Ishikawa (cell line): ENCODE measurements at regions not wholly inside any gene's neighbourhood (a gene's known extent, or its start where the extent isn't known, plus 50 kb on each side); places are given as distances from the start of the nearest gene placed in this dataset.

Source experiments
- CEBPB ChIP-seq: IDR thresholded peaks from 2 replicates; pipeline ENCODE4 v1.6.1; 2012
- CREB1 ChIP-seq: IDR thresholded peaks from 2 replicates; pipeline ENCODE4 v1.6.1; 2012; ENCODE audit warnings: low read depth
- EGR1 ChIP-seq: IDR thresholded peaks from 2 replicates; pipeline ENCODE4 v1.6.1; 2012
- EP300 ChIP-seq: IDR thresholded peaks from 2 replicates; pipeline ENCODE4 v1.6.1; 2012; ENCODE audit warnings: borderline replicate concordance
- FOXM1 ChIP-seq: IDR thresholded peaks from 2 replicates; pipeline ENCODE4 v1.6.1; 2012; ENCODE audit warnings: low read depth, borderline replicate concordance
- MAX ChIP-seq: IDR thresholded peaks from 2 replicates; pipeline ENCODE4 v1.6.1; 2012
- NFIC ChIP-seq: IDR thresholded peaks from 2 replicates; pipeline ENCODE4 v1.6.1; 2012
- RAD21 ChIP-seq: IDR thresholded peaks from 2 replicates; pipeline ENCODE4 v1.6.1; 2012; ENCODE audit warnings: low read depth
- TAF1 ChIP-seq: IDR thresholded peaks from 2 replicates; pipeline ENCODE4 v1.6.1; 2012; ENCODE audit warnings: low read depth, mild to moderate bottlenecking
- TCF12 ChIP-seq: IDR thresholded peaks from 2 replicates; pipeline ENCODE4 v1.6.1; 2012; ENCODE audit warnings: low read depth
- TEAD4 ChIP-seq: IDR thresholded peaks from 2 replicates; pipeline ENCODE4 v1.6.1; 2012
- YY1 ChIP-seq: IDR thresholded peaks from 2 replicates; pipeline ENCODE4 v1.6.1; 2012; ENCODE audit warnings: low read depth
- ZBTB7A ChIP-seq: IDR thresholded peaks from 2 replicates; pipeline ENCODE4 v1.6.1; 2012; ENCODE audit warnings: low read depth
- TF ChIP-seq, protein P1 (sequence below): IDR thresholded peaks from 2 replicates; pipeline ENCODE4 v1.6.1; 2012
- TF ChIP-seq, protein P2 (sequence below): IDR thresholded peaks from 2 replicates; pipeline ENCODE4 v1.6.1; 2012; ENCODE audit warnings: low read depth, mild to moderate bottlenecking

- TF ChIP-seq TEAD4, result no peak
- no peak for TF ChIP-seq ZBTB7A
- no peak for TF ChIP-seq RAD21
- TF ChIP-seq YY1, result no peak
- TF ChIP-seq EGR1, result no peak
- TF ChIP-seq TCF12, result no peak
- no peak for TF ChIP-seq CEBPB
- TF ChIP-seq EP300, result no peak
- TF ChIP-seq NFIC, result no peak
- TF ChIP-seq TAF1, result no peak
- TF ChIP-seq, protein P1, sequence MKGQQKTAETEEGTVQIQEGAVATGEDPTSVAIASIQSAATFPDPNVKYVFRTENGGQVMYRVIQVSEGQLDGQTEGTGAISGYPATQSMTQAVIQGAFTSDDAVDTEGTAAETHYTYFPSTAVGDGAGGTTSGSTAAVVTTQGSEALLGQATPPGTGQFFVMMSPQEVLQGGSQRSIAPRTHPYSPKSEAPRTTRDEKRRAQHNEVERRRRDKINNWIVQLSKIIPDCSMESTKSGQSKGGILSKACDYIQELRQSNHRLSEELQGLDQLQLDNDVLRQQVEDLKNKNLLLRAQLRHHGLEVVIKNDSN, result no peak
- no peak for TF ChIP-seq CREB1
- TF ChIP-seq, protein P2, sequence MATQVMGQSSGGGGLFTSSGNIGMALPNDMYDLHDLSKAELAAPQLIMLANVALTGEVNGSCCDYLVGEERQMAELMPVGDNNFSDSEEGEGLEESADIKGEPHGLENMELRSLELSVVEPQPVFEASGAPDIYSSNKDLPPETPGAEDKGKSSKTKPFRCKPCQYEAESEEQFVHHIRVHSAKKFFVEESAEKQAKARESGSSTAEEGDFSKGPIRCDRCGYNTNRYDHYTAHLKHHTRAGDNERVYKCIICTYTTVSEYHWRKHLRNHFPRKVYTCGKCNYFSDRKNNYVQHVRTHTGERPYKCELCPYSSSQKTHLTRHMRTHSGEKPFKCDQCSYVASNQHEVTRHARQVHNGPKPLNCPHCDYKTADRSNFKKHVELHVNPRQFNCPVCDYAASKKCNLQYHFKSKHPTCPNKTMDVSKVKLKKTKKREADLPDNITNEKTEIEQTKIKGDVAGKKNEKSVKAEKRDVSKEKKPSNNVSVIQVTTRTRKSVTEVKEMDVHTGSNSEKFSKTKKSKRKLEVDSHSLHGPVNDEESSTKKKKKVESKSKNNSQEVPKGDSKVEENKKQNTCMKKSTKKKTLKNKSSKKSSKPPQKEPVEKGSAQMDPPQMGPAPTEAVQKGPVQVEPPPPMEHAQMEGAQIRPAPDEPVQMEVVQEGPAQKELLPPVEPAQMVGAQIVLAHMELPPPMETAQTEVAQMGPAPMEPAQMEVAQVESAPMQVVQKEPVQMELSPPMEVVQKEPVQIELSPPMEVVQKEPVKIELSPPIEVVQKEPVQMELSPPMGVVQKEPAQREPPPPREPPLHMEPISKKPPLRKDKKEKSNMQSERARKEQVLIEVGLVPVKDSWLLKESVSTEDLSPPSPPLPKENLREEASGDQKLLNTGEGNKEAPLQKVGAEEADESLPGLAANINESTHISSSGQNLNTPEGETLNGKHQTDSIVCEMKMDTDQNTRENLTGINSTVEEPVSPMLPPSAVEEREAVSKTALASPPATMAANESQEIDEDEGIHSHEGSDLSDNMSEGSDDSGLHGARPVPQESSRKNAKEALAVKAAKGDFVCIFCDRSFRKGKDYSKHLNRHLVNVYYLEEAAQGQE, result no peak
- no peak for TF ChIP-seq MAX
- no peak for TF ChIP-seq FOXM1
These were observed 382.6 kb upstream of the THBS1 start for GRCh38 chr15:39198044-39199000.

GRCh38 chr15:39199076-39199475 lies 381.8 kb upstream of the THBS1 start:
- no peak for TF ChIP-seq FOXM1

DNA sequence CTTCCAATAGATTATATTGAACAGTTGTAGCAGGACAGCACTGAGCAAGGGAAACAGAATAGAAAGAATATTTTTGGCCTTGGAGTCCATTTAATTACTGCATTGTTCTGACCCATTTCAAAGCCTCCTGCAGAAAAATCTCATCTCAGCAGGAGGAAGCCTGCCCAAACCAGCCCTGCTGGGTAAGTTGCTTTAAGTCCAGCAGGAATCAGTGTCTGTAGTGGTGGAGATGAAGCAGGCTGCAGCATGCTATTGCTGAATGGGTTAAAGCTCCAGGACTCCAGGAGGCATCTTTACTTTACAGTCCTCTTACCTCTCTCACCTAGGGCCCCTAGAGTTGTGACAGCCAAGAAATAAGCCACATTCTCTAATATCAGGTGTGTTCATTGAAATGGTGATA lies 380.3 kb upstream of the THBS1 start:
- TF ChIP-seq FOXM1, result no peak
- no peak for TF ChIP-seq MAX
- TF ChIP-seq, protein P1, result no peak
- no peak for TF ChIP-seq CREB1
- no peak for TF ChIP-seq TAF1
- no peak for TF ChIP-seq CEBPB
- no peak for TF ChIP-seq ZBTB7A
- no peak for TF ChIP-seq EP300
- no peak for TF ChIP-seq RAD21
- TF ChIP-seq NFIC, result no peak
- no peak for TF ChIP-seq EGR1
- no peak for TF ChIP-seq YY1
- TF ChIP-seq, protein P2, result no peak
- TF ChIP-seq TEAD4, result no peak

DNA sequence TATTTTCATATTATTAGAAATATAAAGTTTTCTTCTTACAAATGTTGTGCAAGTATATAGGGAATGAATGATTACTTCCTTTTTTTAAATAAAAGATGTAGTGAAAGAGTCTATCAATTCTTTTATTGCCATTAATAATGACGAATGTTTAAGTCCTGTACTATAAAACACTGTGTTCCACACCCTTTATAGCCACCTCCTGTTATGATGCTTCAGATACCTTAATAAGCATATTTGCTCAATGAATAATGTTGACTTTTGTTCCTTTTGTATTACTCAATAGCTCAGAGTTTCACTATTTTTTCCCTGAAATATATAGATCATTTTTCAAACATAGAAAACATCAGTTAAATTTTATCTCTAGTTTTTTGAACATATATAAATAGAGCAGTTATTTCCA lies 378.2 kb upstream of the THBS1 start:
- TF ChIP-seq MAX, result no peak
- no peak for TF ChIP-seq EP300
- TF ChIP-seq CEBPB, result no peak
- TF ChIP-seq RAD21, result no peak
- no peak for TF ChIP-seq EGR1
- TF ChIP-seq TAF1, result no peak
- no peak for TF ChIP-seq FOXM1
- no peak for TF ChIP-seq YY1
- TF ChIP-seq, protein P2, result no peak
- no peak for TF ChIP-seq NFIC
- TF ChIP-seq TEAD4, result no peak
- no peak for TF ChIP-seq TCF12
- TF ChIP-seq, protein P1, result no peak
- no peak for TF ChIP-seq ZBTB7A
- TF ChIP-seq CREB1, result no peak
